GM19025 (cell line): ENCODE measurements at regions not wholly inside any gene's neighbourhood (a gene's known extent, or its start where the extent isn't known, plus 50 kb on each side); places are given as distances from the start of the nearest gene placed in this dataset.

Experiments
- ATAC-seq: cut with Tn5 transposase; IDR thresholded peaks from one replicate; pipeline ENCODE4 v1.9.1; 2021; ENCODE audit warnings: mild to moderate bottlenecking, low read depth, moderate library complexity; ENCODE audit not compliant: unreplicated experiment

DNA sequence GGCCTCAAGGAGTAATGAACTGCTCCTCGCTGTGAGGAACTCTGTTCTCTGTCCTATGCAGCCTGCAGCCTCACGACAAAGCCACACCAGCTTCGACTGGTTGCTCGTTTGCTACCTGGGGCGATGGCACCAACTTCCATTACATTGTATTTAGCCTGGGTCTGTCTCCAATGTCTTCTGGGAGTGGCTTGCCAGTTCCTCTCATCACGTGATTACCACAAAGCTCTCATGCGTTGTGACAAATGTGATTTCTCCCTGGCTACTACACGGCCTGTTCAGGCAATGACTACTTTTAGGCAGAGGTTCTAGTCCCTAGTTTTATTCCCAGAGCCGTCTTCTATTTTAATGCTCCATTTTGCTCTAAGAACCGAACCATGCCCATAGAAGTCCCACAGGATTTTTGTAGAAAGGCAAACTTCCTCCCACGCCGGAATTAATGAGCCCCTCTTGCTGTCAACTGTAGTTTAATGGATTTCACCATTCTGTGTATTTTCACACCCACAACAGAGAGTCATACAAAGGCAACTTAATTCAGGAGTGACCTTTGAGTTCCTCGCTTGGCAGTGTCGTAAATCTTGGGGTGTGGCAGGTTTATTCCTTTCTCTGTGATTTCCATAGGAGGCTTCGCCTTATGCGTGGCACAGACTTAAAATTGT is 351.9 kb downstream of the EFNB2 start:
- no peak for ATAC-seq

DNA sequence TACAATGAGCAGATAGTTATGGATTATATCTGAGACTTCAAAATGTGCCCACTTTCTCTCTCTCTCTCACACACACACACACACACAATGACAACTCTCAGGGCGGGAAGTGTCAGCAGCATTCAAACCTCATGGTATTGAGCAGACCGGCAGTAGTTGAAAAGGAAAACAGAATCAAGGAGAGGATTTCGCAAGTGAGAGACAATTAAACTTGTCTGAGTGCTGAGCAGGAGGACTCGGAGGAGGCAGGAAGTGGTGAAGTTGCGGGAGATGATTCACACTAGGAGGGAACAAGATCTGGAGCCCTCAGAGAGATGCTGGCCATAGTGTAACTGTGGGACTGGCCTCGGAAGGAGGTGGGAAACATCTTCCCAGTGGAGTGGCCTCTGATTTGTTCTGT is 353.1 kb downstream of the EFNB2 start:
- ATAC-seq = no peak

- no peak for ATAC-seq
Observed at GRCh38 chr13:106178816-106179215, 356.6 kb downstream of the EFNB2 start.

GRCh38 chr13:106177146-106177545 is 358.3 kb downstream of the EFNB2 start:
- no peak for ATAC-seq

DNA sequence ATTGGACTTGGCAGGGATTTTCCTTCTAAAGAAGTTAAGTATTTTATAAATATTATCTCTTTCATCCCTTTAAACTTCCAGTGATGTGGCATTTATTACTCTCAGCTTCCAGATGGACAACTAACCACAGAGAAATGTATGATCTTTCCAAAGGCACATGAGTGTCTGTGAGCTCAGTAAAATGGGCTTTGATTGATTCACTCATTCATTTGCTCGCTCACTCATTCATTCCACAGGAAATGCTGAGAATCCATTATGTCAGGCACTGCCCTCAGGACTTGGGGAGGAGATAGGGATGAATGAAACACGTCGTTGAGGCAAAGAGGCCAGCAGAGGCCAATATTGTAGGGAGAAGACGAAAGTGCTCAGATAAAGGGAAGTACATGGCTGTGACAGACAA is 359.3 kb downstream of the EFNB2 start:
- ATAC-seq = no peak

- no peak for ATAC-seq
Observed at GRCh38 chr13:106173891-106174610, 361.4 kb downstream of the EFNB2 start.

DNA sequence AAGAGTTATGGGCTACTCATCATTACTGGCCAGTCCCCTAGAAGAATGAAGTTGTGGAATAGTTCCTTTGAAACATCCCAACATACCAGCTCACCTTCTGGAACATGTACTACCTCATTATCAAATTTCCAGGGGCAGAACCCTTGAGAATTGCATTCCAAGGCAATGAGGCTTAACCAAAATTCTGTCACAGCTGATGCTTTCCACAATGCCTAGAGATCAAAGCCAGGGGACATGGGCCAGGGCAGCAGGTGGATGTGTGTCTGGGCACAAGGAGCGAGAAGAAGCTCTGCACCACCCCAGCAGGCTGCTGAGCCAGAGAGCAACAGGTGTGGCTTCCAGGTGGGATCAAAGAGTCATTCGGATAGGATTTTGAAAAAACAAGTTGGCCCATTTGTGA is 362.1 kb downstream of the EFNB2 start:
- no peak for ATAC-seq

- no peak for ATAC-seq
Observed at GRCh38 chr13:106172176-106172905, 363.1 kb downstream of the EFNB2 start.

- no peak for ATAC-seq
Observed at GRCh38 chr13:106163426-106163825, 372.0 kb downstream of the EFNB2 start.

DNA sequence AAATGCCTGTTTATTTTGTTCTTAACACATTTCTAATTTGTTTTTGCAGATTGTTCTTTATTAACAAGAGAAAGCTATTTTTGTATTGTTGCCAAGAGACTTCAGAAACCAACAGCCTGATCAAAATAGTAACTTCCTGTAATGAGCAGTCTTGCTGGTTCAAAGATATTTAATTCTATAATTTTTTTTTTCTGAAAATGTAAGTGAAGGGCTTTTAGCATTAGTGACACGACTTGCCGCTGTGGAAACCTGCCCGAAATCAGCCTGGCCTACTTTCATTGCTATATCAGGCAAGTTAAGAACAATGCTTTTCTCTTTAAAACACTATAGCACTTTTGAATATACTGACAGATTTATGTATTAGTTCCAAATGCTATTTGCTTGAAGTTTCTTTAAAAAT is 374.3 kb downstream of the EFNB2 start:
- no peak for ATAC-seq

GRCh38 chr13:106159295-106160195 is 375.9 kb downstream of the EFNB2 start:
- no peak for ATAC-seq

DNA sequence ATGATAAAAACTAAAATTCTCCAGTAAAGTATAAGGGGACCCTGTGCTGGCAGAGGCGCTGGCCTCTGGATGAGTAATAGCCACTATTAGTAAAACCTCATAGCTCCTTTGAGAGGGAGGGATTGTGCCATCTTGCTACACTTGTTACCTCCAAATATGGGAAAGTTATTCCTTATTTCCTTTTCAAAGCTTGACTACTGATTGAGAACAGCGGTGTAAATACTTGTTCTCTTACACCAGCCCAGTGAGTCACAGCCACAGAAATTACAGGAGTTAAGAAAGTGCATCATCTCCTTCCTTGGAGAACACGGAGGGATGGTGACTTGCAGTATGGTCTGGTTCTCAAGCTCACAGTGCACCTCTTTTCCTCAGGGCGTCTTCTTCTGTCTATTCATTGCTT is 379.0 kb downstream of the EFNB2 start:
- no peak for ATAC-seq

- no peak for ATAC-seq
Observed at GRCh38 chr13:106155411-106155810, 380.1 kb downstream of the EFNB2 start.

DNA sequence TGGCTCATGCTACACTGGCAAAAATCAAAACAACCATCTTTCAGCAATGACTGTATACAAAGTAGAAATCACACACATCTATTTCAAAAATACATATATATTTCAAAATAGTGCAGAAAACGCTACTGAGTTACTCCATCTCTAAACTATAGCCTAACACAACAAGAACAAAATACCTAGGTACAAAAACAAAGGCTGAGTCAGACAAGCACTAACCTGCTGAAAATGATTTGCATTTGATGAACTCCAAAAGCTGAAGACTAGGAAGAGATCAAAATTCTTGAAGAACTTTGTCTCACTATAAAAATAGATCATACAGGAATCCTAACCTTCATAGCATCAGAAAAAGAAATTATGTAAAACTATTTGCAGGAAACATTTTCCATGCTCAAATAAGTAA is 381.6 kb downstream of the EFNB2 start:
- ATAC-seq = no peak

DNA sequence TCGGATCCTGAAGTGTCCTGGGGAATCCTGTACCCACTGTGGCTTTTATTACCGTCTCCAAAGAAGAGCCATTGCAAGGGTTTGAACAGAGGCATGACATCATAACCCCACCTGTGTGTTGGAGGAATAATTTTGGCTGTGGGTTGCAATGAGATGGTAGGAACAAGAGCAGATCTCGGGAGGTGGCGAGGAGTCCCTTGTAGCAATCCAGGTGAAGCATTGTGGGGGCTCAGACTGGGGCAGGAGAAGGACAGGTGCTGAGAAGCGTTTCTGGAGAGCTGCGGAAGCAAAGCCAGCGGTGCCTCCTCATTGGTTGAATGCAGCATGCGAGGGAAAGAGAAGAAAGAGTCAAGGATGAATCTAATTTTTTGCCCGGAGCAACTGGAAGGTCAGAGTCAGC is 382.4 kb downstream of the EFNB2 start:
- no peak for ATAC-seq

DNA sequence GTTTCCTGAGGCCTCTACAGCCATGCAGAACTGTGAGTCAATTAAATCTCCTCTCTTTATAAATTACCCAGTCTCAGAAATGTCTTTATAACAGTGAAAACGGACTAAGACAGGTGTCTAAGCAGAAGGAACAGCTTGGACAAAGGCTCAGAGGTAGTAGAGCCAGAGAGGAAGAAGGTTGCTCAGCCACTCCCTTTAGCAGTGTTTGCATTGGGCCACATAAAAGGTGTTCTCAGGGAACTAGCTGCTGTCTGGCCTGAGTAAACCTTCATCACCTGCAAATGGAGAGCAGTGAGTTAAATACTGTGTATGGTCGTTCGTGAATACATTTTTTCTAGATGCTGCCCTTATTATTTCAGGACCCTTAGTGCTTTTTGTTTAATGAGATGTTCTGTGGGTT is 383.4 kb downstream of the EFNB2 start:
- no peak for ATAC-seq

DNA sequence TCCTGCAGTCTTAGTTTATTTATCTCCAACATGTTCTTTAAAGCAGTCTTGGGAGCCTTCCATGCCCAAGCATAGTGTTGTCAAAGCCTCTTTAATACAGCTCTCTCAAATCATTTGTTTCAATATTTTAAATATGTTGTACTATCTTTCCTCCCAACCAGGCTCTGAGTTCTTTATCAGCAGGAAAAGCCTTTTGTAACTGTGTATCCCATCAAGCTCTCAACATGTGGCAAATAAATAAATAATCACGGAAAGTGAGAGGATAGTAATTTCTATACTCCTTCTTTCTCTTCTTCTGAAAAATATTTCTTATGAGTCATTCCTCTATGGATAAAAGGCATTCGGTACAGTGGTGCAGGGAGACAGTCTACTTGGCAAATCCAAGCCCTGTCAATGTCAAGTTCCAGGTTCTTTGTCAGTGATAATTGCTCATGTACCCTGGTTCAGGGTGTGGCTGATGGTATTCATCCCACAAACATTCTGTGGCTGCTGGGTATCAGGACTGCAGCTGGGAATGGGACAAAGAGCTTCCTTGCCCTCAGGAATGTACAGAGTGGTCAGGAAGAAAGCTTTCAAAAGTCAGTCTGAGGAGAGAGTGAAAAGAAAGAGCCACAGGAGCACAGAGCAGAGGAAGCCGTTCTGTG is 384.3 kb downstream of the EFNB2 start:
- no peak for ATAC-seq

- no peak for ATAC-seq
Observed at GRCh38 chr13:106145997-106146864, 389.2 kb downstream of the EFNB2 start.

- ATAC-seq = no peak
Observed at GRCh38 chr13:106145070-106145469, 390.4 kb downstream of the EFNB2 start.
